ENCODE measurements at regions not wholly inside any gene's neighbourhood (a gene's known extent, or its start where the extent isn't known, plus 50 kb on each side); places are given as distances from the start of the nearest gene placed in this dataset.

- Histone ChIP-seq H4K91ac (ENCODE audit: insufficient read length, low read depth, low read length) (no peak overlapping the region), H4K8ac (replicated peaks; ENCODE audit: insufficient read length, low read depth, low read length) (no peak overlapping the region), H2BK5ac (ENCODE audit: insufficient read length, low read length) (no peak overlapping the region), H3K9ac (ENCODE audit: extremely low read depth, insufficient read length, low read length) (no peak overlapping the region), H3K79me1 (ENCODE audit: insufficient read depth, low read depth, low read length, poor library complexity, severe bottlenecking) (no peaks in the 10 kb centered on the region), H3K4me2 (ENCODE audit: insufficient read depth, insufficient read length, low read length) (no peak overlapping the region), H2BK120ac (ENCODE audit: low read depth, low read length, poor library complexity, severe bottlenecking) (no peak overlapping the region), H3K14ac (ENCODE audit: insufficient read depth, low read length) (no peak overlapping the region), H2BK12ac (ENCODE audit: insufficient read length, low read depth, low read length) (no peak overlapping the region), H3K4ac (ENCODE audit: low read depth, low read length) (no peak overlapping the region), H3K79me2 (ENCODE audit: insufficient read depth, low read length) (no peaks in the 10 kb centered on the region), H3T11ph (ENCODE audit: low read length) (no peak overlapping the region), H2AK5ac (ENCODE audit: insufficient read length, low read length) (no peak overlapping the region), H4K5ac (ENCODE audit: insufficient read length, low read depth, low read length) (no peak overlapping the region), H3K23me2 (ENCODE audit: insufficient read length, low read depth, low read length, poor library complexity, severe bottlenecking) (no peaks in the 10 kb centered on the region), H3K56ac (ENCODE audit: insufficient read length, low read depth, low read length) (no peak overlapping the region), H2BK20ac (ENCODE audit: low read depth, low read length, poor library complexity, severe bottlenecking) (no peak overlapping the region), H3K23ac (ENCODE audit: insufficient read length, low read depth, low read length) (no peak overlapping the region), H2BK15ac (ENCODE audit: low read depth, low read length) (no peak overlapping the region), H3K27me3 (ENCODE audit: insufficient read depth, low read length) (no peaks in the 10 kb centered on the region), H3K27ac (ENCODE audit: insufficient read length, low read depth, low read length) (no peak overlapping the region), H4K20me1 (ENCODE audit: control insufficient read depth, insufficient read depth, insufficient read length) (no peaks in the 10 kb centered on the region), H3K9me3 (ENCODE audit: control insufficient read depth, low read depth, low read length) (no peaks in the 10 kb centered on the region), H3K4me1 (ENCODE audit: insufficient read depth, low read length) (no peaks in the 10 kb centered on the region), H2AFZ (ENCODE audit: low read length) (no peak overlapping the region), H3K18ac (ENCODE audit: insufficient read length, low read depth, low read length) (no peak overlapping the region)
- no peaks in the 10 kb centered on the region for H3K36me3 Mint-ChIP-seq (ENCODE audit: insufficient read depth in 1 of 3, low read depth in 3 of 3)
- no peak for TF ChIP-seq CTCF (conservative IDR thresholded peaks at IDR 0.05)
- no peaks in the 10 kb centered on the region; the same call in 1 of the 2 replicates for H3K27me3 Mint-ChIP-seq (ENCODE audit: low read depth)
- H3K27ac Mint-ChIP-seq = no peak overlapping the region
- no peaks in the 10 kb centered on the region for H3K9me3 Mint-ChIP-seq
- WGBS (ENCODE audit: extremely low coverage, insufficient read length, low lambda C conversion rate) = no CpG with 5 or more reads among the region's 3 CpGs
- H3K4me1 Mint-ChIP-seq = no peaks in the 10 kb centered on the region
- DNase-seq = no peak
- no peak overlapping the region for H3K4me3 Mint-ChIP-seq
Measured at GRCh38 chr11:57073128-57073527, 84.4 kb downstream of the OR5AK2 start.
